ENCODE measurements at regions not wholly inside any gene's neighbourhood (a gene's known extent, or its start where the extent isn't known, plus 50 kb on each side); places are given as distances from the start of the nearest gene placed in this dataset.

- no peaks in the 10 kb centered on the region for H3K9me2 ChIP-seq (ENCODE audit: insufficient read depth, low read length)
These were observed 981.4 kb downstream of the TMEM182 start for GRCh38 chr2:103743195-103743594.

GRCh38 chr2:103754530-103754929, 992.7 kb downstream of the TMEM182 start:
- Histone ChIP-seq H3K4me2 (ENCODE audit: low read length) (no peak overlapping the region), H3F3A (ENCODE audit: insufficient read depth, low read length, poor library complexity, severe bottlenecking) (no peaks in the 10 kb centered on the region), H3K27ac (ENCODE audit: low read length) (no peak overlapping the region), H3K9ac (ENCODE audit: low read length) (no peak overlapping the region), H3K9me3 (ENCODE audit: low read length) (no peaks in the 10 kb centered on the region), H3K9me2 (ENCODE audit: insufficient read depth, low read length) (no peaks in the 10 kb centered on the region), H4K20me1 (ENCODE audit: insufficient read depth) (no peaks in the 10 kb centered on the region), H3K27me3 (ENCODE audit: insufficient read depth, low read depth, low read length) (no peaks in the 10 kb centered on the region), H3K36me3 (ENCODE audit: insufficient read depth, low read length) (no peaks in the 10 kb centered on the region), H2AFZ (ENCODE audit: low read depth, low read length) (no peak overlapping the region), H3K79me2 (replicated peaks; ENCODE audit: insufficient read depth, low read length) (no peaks in the 10 kb centered on the region), H3K4me3 (ENCODE audit: low read length) (no peak overlapping the region)
- TF ChIP-seq CTCF (IDR thresholded peaks at IDR 0.05; ENCODE audit: poor library complexity, severe bottlenecking) (no peak), TAF1 (IDR thresholded peaks at IDR 0.05; ENCODE audit: low read depth) (no peak), RAD21 (conservative IDR thresholded peaks at IDR 0.05) (no peak), SMC3 (conservative IDR thresholded peaks at IDR 0.05; ENCODE audit: poor library complexity) (no peak), POLR2AphosphoS5 (IDR thresholded peaks at IDR 0.05) (no peak), EZH2 (IDR thresholded peaks at IDR 0.05; ENCODE audit: borderline replicate concordance, insufficient read depth, low read length, poor library complexity, severe bottlenecking) (no peak), MXI1 (conservative IDR thresholded peaks at IDR 0.05; ENCODE audit: poor library complexity, severe bottlenecking) (no peak), EP300 (conservative IDR thresholded peaks at IDR 0.05; ENCODE audit: poor library complexity, severe bottlenecking) (no peak)
- TF ChIP-seq, protein P1, sequence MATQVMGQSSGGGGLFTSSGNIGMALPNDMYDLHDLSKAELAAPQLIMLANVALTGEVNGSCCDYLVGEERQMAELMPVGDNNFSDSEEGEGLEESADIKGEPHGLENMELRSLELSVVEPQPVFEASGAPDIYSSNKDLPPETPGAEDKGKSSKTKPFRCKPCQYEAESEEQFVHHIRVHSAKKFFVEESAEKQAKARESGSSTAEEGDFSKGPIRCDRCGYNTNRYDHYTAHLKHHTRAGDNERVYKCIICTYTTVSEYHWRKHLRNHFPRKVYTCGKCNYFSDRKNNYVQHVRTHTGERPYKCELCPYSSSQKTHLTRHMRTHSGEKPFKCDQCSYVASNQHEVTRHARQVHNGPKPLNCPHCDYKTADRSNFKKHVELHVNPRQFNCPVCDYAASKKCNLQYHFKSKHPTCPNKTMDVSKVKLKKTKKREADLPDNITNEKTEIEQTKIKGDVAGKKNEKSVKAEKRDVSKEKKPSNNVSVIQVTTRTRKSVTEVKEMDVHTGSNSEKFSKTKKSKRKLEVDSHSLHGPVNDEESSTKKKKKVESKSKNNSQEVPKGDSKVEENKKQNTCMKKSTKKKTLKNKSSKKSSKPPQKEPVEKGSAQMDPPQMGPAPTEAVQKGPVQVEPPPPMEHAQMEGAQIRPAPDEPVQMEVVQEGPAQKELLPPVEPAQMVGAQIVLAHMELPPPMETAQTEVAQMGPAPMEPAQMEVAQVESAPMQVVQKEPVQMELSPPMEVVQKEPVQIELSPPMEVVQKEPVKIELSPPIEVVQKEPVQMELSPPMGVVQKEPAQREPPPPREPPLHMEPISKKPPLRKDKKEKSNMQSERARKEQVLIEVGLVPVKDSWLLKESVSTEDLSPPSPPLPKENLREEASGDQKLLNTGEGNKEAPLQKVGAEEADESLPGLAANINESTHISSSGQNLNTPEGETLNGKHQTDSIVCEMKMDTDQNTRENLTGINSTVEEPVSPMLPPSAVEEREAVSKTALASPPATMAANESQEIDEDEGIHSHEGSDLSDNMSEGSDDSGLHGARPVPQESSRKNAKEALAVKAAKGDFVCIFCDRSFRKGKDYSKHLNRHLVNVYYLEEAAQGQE (IDR thresholded peaks at IDR 0.05; ENCODE audit: borderline replicate concordance): no peak

More at GRCh38 chr2:103743195-103743594, 981.4 kb downstream of the TMEM182 start:
- no peaks in the 10 kb centered on the region for H3F3A ChIP-seq (ENCODE audit: insufficient read depth, low read length, poor library complexity, severe bottlenecking)
- H3K4me3 ChIP-seq (ENCODE audit: low read length): no peak overlapping the region
- no peaks in the 10 kb centered on the region for H3K36me3 ChIP-seq (ENCODE audit: insufficient read depth, low read length)
- H3K4me2 ChIP-seq (ENCODE audit: low read length): no peak overlapping the region
- TF ChIP-seq POLR2AphosphoS5 (IDR thresholded peaks at IDR 0.05) (no peak), TAF1 (IDR thresholded peaks at IDR 0.05; ENCODE audit: low read depth) (no peak), CTCF (IDR thresholded peaks at IDR 0.05; ENCODE audit: poor library complexity, severe bottlenecking) (no peak), SMC3 (conservative IDR thresholded peaks at IDR 0.05; ENCODE audit: poor library complexity) (no peak), MXI1 (conservative IDR thresholded peaks at IDR 0.05; ENCODE audit: poor library complexity, severe bottlenecking) (no peak), EP300 (conservative IDR thresholded peaks at IDR 0.05; ENCODE audit: poor library complexity, severe bottlenecking) (no peak), RAD21 (conservative IDR thresholded peaks at IDR 0.05) (no peak), EZH2 (IDR thresholded peaks at IDR 0.05; ENCODE audit: borderline replicate concordance, insufficient read depth, low read length, poor library complexity, severe bottlenecking) (no peak)
- TF ChIP-seq, protein P1 (IDR thresholded peaks at IDR 0.05; ENCODE audit: borderline replicate concordance): no peak
- no peak overlapping the region for H3K9ac ChIP-seq (ENCODE audit: low read length)
- no peaks in the 10 kb centered on the region for H3K9me3 ChIP-seq (ENCODE audit: low read length)
- H3K27me3 ChIP-seq (ENCODE audit: insufficient read depth, low read depth, low read length): no peaks in the 10 kb centered on the region
- H4K20me1 ChIP-seq (ENCODE audit: insufficient read depth): no peaks in the 10 kb centered on the region
- H3K79me2 ChIP-seq (replicated peaks; ENCODE audit: insufficient read depth, low read length): no peaks in the 10 kb centered on the region
- H3K27ac ChIP-seq (ENCODE audit: low read length): no peak overlapping the region
- H2AFZ ChIP-seq (ENCODE audit: low read depth, low read length): no peak overlapping the region
